ENCODE measurements at regions not wholly inside any gene's neighbourhood (a gene's known extent, or its start where the extent isn't known, plus 50 kb on each side); places are given as distances from the start of the nearest gene placed in this dataset.
A peak's percentile ranks its signal among the peaks of the same experiment; 100 is the strongest.
"Not testable (repeated sequence)": the region's sequence is repeated elsewhere in the genome, so short reads cannot be mapped to it uniquely, and the experiment has no call there.

- H3K9me3 Mint-ChIP-seq (ENCODE audit: low read depth) = no peaks in the 10 kb centered on the region
- H3K27ac Mint-ChIP-seq = no peak overlapping the region
- ATAC-seq (no peak), DNase-seq (no peak)
- ChIA-PET POLR2A (no interaction called here), CTCF (interaction anchor here (1.0 to 1.2 kb wide), 2 partner anchors 14 to 17 kb away, joined by 3 read pairs; no protein-coding TSS in a partner anchor)
- H3K27me3 Mint-ChIP-seq = peaks cover 14% of the 10 kb centered on the region
- intact Hi-C loops (cut with DNase I, micrococcal nuclease) = no loop called here
- no peaks in the 10 kb centered on the region for H3K4me1 Mint-ChIP-seq
- no peaks in the 10 kb centered on the region for H3K36me3 Mint-ChIP-seq (ENCODE audit: low read depth)
- H3K4me3 Mint-ChIP-seq = no peak overlapping the region
Observed at GRCh38 chr14:101681795-101682194, 79.7 kb upstream of the PPP2R5C start.

DNA sequence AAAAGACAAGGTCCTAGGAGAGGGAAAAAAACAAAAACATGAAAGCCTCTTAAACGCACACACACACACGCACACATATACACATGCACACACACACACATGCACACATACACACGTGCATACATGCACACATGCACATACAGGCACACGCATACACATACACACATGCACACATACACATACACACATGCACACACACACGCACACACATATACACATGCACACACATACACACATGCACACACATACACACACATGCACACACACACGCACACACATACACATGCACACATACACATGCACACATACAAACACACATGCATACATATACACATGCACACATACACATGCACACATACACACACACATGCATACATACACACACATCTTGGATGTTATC is 78.1 kb upstream of the PPP2R5C start:
- DNase-seq (no peak), ATAC-seq (no peak)
- no peaks in the 10 kb centered on the region for H3K9me3 Mint-ChIP-seq (ENCODE audit: low read depth)
- CTCF ChIA-PET = no interaction called here
- no peak overlapping the region for H3K27ac Mint-ChIP-seq
- intact Hi-C loops (cut with DNase I, micrococcal nuclease) = no loop called here
- H3K27me3 Mint-ChIP-seq = peaks cover 14% of the 10 kb centered on the region
- POLR2A ChIA-PET = no interaction called here
- H3K36me3 Mint-ChIP-seq (ENCODE audit: low read depth) = no peaks in the 10 kb centered on the region
- H3K4me1 Mint-ChIP-seq = no peaks in the 10 kb centered on the region
- H3K4me3 Mint-ChIP-seq = no peak overlapping the region

DNA sequence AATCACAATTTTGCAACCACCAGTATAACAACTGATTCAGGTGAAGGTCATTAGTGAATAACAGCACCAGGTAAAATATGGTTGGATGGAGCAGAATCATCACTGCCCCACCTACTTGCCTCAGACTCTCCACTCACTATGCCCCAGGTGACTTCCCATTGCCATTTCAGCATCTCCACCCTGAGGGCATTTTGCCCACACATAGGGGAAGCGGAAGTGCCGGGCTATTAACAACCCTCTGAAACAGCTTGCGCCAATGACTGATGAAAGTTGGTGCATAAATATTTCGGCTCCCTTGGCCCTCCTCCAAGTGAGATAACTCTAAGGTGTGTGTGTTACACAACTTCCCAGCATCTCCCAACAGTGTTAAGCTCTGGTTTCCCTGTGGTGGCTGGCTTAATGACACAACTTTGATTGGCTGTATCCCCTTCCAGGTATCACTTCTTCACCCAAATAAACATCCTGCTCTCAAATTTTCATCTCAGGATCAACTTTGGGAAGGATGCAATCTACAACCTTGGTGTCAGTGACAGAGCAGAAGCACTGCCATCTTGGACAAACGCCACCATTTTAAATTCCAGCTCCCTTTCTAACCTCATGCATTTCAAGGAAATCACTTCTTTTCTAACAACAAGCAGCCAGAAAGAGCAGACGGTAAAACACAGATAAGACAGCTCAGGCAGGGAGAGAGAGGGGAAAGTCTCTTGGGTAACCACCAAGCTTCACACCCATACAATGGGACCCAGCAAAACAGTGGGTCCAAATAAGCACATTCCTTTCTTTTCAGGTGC is 73.6 kb upstream of the PPP2R5C start:
- Mint-ChIP-seq H3K27ac (no peak overlapping the region), H3K4me1 (no peaks in the 10 kb centered on the region), H3K4me3 (no peak overlapping the region), H3K27me3 (peaks cover 12% of the 10 kb centered on the region), H3K9me3 (ENCODE audit: low read depth) (no peaks in the 10 kb centered on the region), H3K36me3 (ENCODE audit: low read depth) (no peaks in the 10 kb centered on the region)
- CTCF ChIA-PET = interaction anchor here (0.7 to 1.6 kb wide), 3 partner anchors 10 to 789 kb away, joined by 3 read pairs; no protein-coding TSS in a partner anchor
- intact Hi-C loops (cut with DNase I, micrococcal nuclease) = no loop called here
- ATAC-seq (no peak), DNase-seq (no peak)
- POLR2A ChIA-PET = no interaction called here

GRCh38 chr14:101689039-101689501 is 72.4 kb upstream of the PPP2R5C start:
- ChIA-PET POLR2A (no interaction called here), CTCF (interaction anchor here (1.6 kb wide), 1 partner anchor 11 kb away, joined by 3 read pairs; no protein-coding TSS in a partner anchor)
- no peaks in the 10 kb centered on the region for H3K36me3 Mint-ChIP-seq (ENCODE audit: low read depth)
- H3K9me3 Mint-ChIP-seq (ENCODE audit: low read depth) = no peaks in the 10 kb centered on the region
- DNase-seq (no peak), ATAC-seq (no peak)
- H3K4me1 Mint-ChIP-seq = no peaks in the 10 kb centered on the region
- H3K4me3 Mint-ChIP-seq = no peak overlapping the region
- peaks cover 7% of the 10 kb centered on the region for H3K27me3 Mint-ChIP-seq
- intact Hi-C loops (cut with DNase I, micrococcal nuclease) = no loop called here
- H3K27ac Mint-ChIP-seq = no peak overlapping the region

DNA sequence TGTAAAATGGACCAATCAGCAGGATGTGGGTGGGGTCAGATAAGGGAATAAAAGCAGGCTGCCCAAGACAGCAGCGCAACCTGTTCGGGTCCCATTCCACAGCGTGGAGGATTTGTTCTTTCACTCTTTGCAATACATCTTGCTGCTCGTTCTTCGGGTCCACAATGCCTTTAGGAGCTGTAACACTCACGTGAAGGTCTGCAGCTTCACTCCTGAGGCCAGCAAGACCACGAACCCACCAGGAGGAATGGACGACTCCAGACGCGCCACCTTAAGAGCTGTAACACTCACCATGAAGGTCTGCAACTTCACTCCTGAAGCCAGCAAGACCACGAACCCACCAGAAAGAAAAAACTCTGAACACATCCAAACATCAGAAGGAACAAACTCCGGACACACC is 71.5 kb upstream of the PPP2R5C start:
- POLR2A ChIA-PET = not testable (repeated sequence)

GRCh38 chr14:101695659-101696058 is 65.8 kb upstream of the PPP2R5C start:
- Mint-ChIP-seq H3K36me3 (ENCODE audit: low read depth) (no peaks in the 10 kb centered on the region), H3K27me3 (peaks cover 6% of the 10 kb centered on the region), H3K9me3 (ENCODE audit: low read depth) (peaks cover 15% of the 10 kb centered on the region), H3K4me1 (no peaks in the 10 kb centered on the region), H3K27ac (no peak overlapping the region), H3K4me3 (no peak overlapping the region)
- ATAC-seq (no peak), DNase-seq (no peak)
- intact Hi-C loops (cut with DNase I, micrococcal nuclease) = no loop called here
- ChIA-PET POLR2A (no interaction called here), CTCF (interaction anchor here (0.6 kb wide), 1 partner anchor 304 kb away, joined by 3 read pairs; no protein-coding TSS in a partner anchor)

More for the DNA sequence above, 71.5 kb upstream of the PPP2R5C start:
- CTCF ChIA-PET; H3K27ac Mint-ChIP-seq; H3K9me3 Mint-ChIP-seq (ENCODE audit: low read depth); H3K4me1 Mint-ChIP-seq; H3K36me3 Mint-ChIP-seq (ENCODE audit: low read depth); DNase-seq; H3K27me3 Mint-ChIP-seq; H3K4me3 Mint-ChIP-seq; ATAC-seq; intact Hi-C loops (cut with DNase I, micrococcal nuclease): not testable (repeated sequence)

DNA sequence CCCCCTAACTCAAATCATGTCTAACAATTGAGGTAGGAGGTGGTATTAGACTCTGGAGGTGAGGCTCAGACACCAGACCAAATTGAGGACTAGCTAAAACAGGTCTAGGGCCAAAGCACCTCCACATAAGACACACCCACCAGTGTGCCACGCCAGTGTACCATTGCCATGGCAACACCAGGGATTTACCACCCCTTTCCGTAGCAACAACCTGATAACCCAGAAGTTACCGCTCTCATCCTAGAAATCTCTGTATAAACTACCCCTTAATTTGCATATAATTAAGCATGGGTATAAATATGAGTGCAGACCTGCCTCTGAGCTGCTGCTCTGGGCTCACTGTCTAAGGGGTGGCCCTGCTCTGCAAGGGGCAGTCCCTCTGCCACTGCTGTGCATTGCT is 57.4 kb upstream of the PPP2R5C start:
- ChIA-PET CTCF (interaction anchor here (0.8 kb wide), 1 partner anchor 145 kb away, joined by 3 read pairs; no protein-coding TSS in a partner anchor), POLR2A (interaction anchor here (0.6 to 1.1 kb wide), 5 partner anchors 13 to 484 kb away, joined by 3 to 7 read pairs (median 4); no protein-coding TSS in a partner anchor)
- DNase-seq (no peak), ATAC-seq (peak; percentile 14)
- Mint-ChIP-seq H3K9me3 (ENCODE audit: low read depth) (no peaks in the 10 kb centered on the region), H3K4me1 (peaks cover 29% of the 10 kb centered on the region), H3K27ac (no peak overlapping the region), H3K36me3 (ENCODE audit: low read depth) (no peaks in the 10 kb centered on the region), H3K4me3 (no peak overlapping the region), H3K27me3 (no peaks in the 10 kb centered on the region)
- intact Hi-C loops (cut with DNase I, micrococcal nuclease) = loop anchor here in 1 of 2 experiments (10.0 kb wide), 2 partner anchors 391 to 611 kb away; partner anchors contain the start of gene ZNF839

- Mint-ChIP-seq H3K9me3 (ENCODE audit: low read depth) (no peaks in the 10 kb centered on the region), H3K4me3 (no peak overlapping the region), H3K4me1 (peaks cover 29% of the 10 kb centered on the region), H3K27me3 (no peaks in the 10 kb centered on the region), H3K27ac (peak overlapping the region; percentile 60), H3K36me3 (ENCODE audit: low read depth) (no peaks in the 10 kb centered on the region)
- ChIA-PET POLR2A (interaction anchor here (0.9 kb wide), 1 partner anchor 16 kb away, joined by 3 read pairs; no protein-coding TSS in a partner anchor), CTCF (interaction anchor here (0.6 to 3.1 kb wide), 11 partner anchors 16 to 1251 kb away, joined by 3 to 23 read pairs (median 3); no protein-coding TSS in a partner anchor)
- DNase-seq (peak; percentile 71), ATAC-seq (peak; percentile 62)
- intact Hi-C loops (cut with DNase I, micrococcal nuclease) = loop anchor here (1.0 to 10.0 kb wide), 14 partner anchors 17 to 613 kb away; partner anchors contain the start of genes ZNF839 (in 2 of the 2), HSP90AA1 (in 1 of the 2) and PPP2R5C (in 1 of the 2)
Observed at GRCh38 chr14:101705733-101706508, 55.6 kb upstream of the PPP2R5C start.

- H3K27ac Mint-ChIP-seq = peak overlapping the region; percentile 60
- POLR2A ChIA-PET = interaction anchor here (0.9 to 1.4 kb wide), 3 partner anchors 15 to 54 kb away, joined by 3 to 5 read pairs (median 3); no protein-coding TSS in a partner anchor
- peaks cover 29% of the 10 kb centered on the region for H3K4me1 Mint-ChIP-seq
- H3K36me3 Mint-ChIP-seq (ENCODE audit: low read depth) = no peaks in the 10 kb centered on the region
- H3K27me3 Mint-ChIP-seq = no peaks in the 10 kb centered on the region
- no peak overlapping the region for H3K4me3 Mint-ChIP-seq
- ATAC-seq (no peak), DNase-seq (no peak)
- CTCF ChIA-PET = interaction anchor here (0.5 to 3.1 kb wide), 41 partner anchors 10 to 1252 kb away, joined by 3 to 23 read pairs (median 4); no protein-coding TSS in a partner anchor
- intact Hi-C loops (cut with DNase I, micrococcal nuclease) = loop anchor here (1.0 to 10.0 kb wide), 23 partner anchors 16 to 613 kb away; partner anchors contain the start of genes ZNF839 (in 2 of the 2), HSP90AA1 (in 1 of the 2), PPP2R5C (in 1 of the 2) and WDR20 (in 1 of the 2)
- H3K9me3 Mint-ChIP-seq (ENCODE audit: low read depth) = no peaks in the 10 kb centered on the region
Observed at GRCh38 chr14:101706509-101707067, 54.9 kb upstream of the PPP2R5C start.

- Mint-ChIP-seq H3K4me1 (peaks cover 29% of the 10 kb centered on the region), H3K36me3 (ENCODE audit: low read depth) (no peaks in the 10 kb centered on the region), H3K27me3 (no peaks in the 10 kb centered on the region), H3K9me3 (ENCODE audit: low read depth) (no peaks in the 10 kb centered on the region), H3K27ac (peak overlapping the region; percentile 81), H3K4me3 (peak overlapping the region; percentile 33)
- DNase-seq (peak; percentile 74), ATAC-seq (peak; percentile 79)
- intact Hi-C loops (cut with DNase I, micrococcal nuclease) = loop anchor here (1.0 to 10.0 kb wide), 22 partner anchors 16 to 608 kb away; partner anchors contain the start of genes HSP90AA1 (in 1 of the 2), PPP2R5C (in 1 of the 2), WDR20 (in 1 of the 2) and ZNF839 (in 1 of the 2)
- ChIA-PET CTCF (interaction anchor here (0.5 to 3.1 kb wide), 46 partner anchors 10 to 610 kb away, joined by 3 to 23 read pairs (median 4); no protein-coding TSS in a partner anchor), POLR2A (interaction anchor here (0.6 to 1.4 kb wide), 4 partner anchors 15 to 237 kb away, joined by 3 to 5 read pairs (median 4); no protein-coding TSS in a partner anchor)
Observed at GRCh38 chr14:101707068-101707842, 54.3 kb upstream of the PPP2R5C start.
